Epithelial cell of esophagus (primary cell): ENCODE measurements at regions not wholly inside any gene's neighbourhood (a gene's known extent, or its start where the extent isn't known, plus 50 kb on each side); places are given as distances from the start of the nearest gene placed in this dataset.
"Not testable (repeated sequence)": the region's sequence is repeated elsewhere in the genome, so short reads cannot be mapped to it uniquely, and the experiment has no call there.

Experiments used
- DNase-seq: peaks from one replicate; pipeline ENCODE4 v3.0.0; 2010; ENCODE audit warnings: low read depth
- H3K4me3 ChIP-seq: 2 replicates; pipeline ENCODE4 v1.5.1; 2011; ENCODE audit warnings: mild to moderate bottlenecking, low read length, control low read depth
- TF ChIP-seq, protein P1 (sequence below): IDR thresholded peaks from 2 replicates; pipeline ENCODE4 v1.5.1; 2011; ENCODE audit warnings: low read depth, mild to moderate bottlenecking, low read length, control low read depth, inconsistent platforms; ENCODE audit not compliant: insufficient read depth; ENCODE audit errors: missing control alignments

DNA sequence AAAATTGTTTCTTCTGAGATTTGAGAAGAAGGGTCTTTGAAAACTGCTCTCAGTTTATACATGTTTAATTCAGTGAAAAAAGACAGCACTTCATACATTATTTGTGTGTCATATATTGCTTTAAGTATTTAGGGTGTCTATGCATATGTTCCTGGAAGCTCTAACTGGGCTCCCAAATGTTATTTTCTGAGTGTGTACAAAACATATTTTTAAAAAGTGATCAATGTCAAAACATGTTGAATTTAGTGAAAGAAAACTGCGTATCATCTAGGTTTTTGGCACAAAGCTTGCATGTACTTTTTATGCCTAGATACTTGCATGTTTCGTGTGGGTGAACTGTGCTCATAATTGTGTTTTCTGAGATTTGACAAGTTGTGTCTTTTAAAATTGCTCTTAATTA is 81.6 kb downstream of the ASCL4 start:
- no peak overlapping the region for H3K4me3 ChIP-seq
- DNase-seq, result no peak
- TF ChIP-seq, protein P1, sequence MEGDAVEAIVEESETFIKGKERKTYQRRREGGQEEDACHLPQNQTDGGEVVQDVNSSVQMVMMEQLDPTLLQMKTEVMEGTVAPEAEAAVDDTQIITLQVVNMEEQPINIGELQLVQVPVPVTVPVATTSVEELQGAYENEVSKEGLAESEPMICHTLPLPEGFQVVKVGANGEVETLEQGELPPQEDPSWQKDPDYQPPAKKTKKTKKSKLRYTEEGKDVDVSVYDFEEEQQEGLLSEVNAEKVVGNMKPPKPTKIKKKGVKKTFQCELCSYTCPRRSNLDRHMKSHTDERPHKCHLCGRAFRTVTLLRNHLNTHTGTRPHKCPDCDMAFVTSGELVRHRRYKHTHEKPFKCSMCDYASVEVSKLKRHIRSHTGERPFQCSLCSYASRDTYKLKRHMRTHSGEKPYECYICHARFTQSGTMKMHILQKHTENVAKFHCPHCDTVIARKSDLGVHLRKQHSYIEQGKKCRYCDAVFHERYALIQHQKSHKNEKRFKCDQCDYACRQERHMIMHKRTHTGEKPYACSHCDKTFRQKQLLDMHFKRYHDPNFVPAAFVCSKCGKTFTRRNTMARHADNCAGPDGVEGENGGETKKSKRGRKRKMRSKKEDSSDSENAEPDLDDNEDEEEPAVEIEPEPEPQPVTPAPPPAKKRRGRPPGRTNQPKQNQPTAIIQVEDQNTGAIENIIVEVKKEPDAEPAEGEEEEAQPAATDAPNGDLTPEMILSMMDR, result no peak

DNA sequence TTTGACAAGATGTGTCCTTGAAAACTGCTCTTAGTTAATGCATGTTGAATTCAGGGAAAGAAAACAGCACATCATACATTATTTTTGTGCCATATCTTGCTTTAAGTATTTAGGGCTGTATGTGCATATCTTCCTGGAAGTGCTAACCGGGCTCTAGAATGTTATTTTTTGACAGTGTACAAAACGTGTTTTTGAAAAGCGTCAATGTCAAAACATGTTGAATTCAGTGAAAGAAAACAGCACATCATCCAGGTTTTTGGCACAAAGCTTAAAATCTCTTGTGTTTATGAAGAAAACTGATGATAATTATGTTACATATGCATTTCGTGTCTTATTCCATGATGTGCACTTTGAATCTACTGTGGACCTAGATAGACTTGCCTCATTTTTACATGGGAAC is 82.7 kb downstream of the ASCL4 start:
- TF ChIP-seq, protein P1, result no peak
- DNase-seq, result no peak
- no peak overlapping the region for H3K4me3 ChIP-seq

DNA sequence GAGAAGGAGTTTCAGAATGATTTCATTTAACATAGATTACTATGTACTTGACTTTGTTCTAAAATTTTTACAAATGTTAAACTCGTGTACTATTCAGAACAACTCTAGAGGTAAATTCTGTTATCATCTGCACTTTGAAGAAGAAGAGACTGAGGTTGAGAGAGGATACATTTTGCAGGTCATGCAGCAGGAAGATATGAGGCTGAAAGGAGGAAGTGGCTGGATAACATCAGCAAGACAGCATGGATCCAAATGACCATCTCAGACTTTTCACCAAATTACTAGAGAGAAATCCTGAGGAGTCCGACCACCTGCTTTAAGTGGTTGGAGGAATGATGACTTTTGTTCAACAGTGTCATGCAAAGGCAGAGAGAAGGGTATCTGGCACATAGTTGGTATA is 84.9 kb downstream of the ASCL4 start:
- DNase-seq, result no peak
- no peak overlapping the region for H3K4me3 ChIP-seq
- TF ChIP-seq, protein P1, result no peak

DNA sequence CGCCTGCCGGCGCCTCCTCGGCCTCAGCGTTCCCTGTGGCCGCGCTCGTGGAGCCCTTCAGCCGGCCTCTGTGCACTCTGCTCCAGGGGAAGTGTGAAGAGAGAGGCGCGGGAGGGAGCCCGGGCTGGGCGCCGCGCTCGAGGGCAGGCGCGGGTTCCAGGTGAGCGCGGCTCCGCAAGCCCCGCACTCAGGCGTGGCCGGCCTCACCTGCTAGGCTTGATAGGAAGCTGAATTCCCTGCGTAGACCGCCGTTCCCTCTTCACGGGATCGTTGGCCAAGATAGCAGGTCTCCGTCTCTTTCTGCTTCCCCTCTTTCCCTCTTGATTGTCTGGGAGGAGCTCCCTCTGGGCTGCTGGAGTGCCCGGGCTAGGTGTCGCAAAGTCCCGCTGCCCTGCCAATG is 89.7 kb downstream of the ASCL4 start:
- DNase-seq, result no peak
- H3K4me3 ChIP-seq, result no peak overlapping the region
- TF ChIP-seq, protein P1, result no peak

DNA sequence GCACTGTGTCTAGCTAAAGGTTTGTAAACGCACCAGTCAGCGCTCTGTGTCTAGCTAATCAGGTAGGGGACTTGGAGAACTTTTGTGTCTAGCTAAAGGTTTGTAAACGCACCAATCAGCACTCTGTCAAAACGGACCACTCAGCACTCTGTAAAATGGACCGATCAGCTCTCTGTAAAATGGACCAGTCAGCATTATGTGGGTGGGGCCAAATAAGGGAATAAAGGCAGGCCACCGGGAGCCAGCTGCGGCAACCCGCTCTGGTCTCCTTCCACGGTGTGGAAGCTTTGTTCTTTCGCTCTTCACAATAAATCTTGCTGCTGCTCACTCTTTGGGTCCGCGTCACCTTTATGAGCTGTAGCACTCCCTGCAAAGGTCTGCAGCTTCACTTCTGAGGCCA is 90.2 kb downstream of the ASCL4 start:
- H3K4me3 ChIP-seq, DNase-seq: not testable (repeated sequence)

DNA sequence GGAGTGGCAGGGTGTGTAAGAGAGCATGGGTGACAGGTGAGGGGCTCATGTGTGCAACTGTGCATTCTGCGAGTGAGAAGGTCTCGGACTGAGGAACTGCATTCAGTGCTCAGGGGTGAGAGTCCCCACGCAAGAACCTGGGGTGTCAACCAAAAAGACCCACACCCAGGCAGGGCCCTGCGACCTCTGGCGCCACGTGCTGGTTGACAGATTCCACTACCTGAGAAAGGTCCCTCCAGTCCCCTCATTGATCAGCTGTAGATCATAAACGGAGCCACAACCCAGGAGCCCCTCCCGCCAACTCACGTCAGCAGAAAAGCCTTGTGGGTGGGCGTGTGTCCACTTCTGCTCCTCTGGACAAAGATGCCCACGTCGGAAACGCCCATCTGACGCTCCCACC is 98.7 kb downstream of the ASCL4 start:
- H3K4me3 ChIP-seq, result no peak overlapping the region
- TF ChIP-seq, protein P1, result no peak
- DNase-seq, result no peak

DNA sequence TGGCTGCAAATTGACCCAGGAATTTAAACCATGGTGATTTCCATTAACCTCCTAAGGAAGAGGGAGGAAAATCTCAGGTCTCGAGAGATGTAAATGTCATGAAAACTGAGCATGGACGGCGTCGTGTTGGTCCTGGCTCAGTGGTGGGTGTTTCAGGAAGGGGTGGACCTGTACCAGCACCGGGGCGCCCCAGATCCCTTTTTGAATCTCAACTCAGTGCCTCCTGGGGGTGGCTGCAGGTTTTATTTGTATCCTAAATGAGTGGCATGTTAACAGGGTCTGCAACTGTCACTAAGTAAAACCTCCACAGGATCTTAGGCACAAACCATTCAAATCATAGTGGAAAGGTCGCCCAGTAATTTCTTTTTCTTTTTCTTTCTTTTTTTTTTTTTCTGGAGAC is 101.3 kb downstream of the ASCL4 start:
- TF ChIP-seq, protein P1, result no peak
- no peak for DNase-seq
- H3K4me3 ChIP-seq, result no peak overlapping the region
